GM21717 (cell line): ENCODE measurements at regions not wholly inside any gene's neighbourhood (a gene's known extent, or its start where the extent isn't known, plus 50 kb on each side); places are given as distances from the start of the nearest gene placed in this dataset.
A peak's percentile ranks its signal among the peaks of the same experiment; 100 is the strongest.

Experiments
- ATAC-seq: cut with Tn5 transposase; IDR thresholded peaks from one replicate; pipeline ENCODE4 v1.9.1; 2021; ENCODE audit warnings: mild to moderate bottlenecking, moderate library complexity; ENCODE audit not compliant: unreplicated experiment

DNA sequence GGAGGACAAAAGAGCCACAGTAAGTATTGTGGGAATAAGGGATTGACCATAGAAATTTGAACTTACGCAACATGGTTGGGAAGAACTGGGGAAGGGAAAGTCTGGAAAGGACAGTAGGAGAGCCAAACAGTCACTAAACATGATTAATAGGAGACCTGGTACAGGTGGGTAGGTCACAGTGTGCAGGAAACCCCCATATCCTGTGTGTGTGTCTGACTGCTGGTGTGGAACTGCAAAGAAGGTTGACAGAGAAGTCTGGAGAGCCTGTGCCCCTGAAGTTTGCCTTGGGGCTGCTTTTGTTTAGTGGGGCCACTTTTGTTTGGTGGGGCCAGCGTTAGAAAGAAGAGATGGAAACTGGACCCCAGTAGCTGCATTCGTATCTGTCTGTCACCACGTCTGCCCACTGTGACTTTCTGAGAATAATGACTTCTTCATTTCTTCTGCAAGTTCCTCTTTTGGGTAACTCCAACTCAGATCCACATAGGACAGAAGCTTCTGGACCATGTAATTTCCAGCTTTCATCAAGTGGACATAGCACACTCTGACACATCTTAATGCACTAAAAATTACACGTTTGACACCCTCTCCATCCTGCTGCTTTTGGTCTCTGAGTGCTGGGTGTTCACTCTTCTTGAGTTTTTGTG, 126.8 kb upstream of the RAG2 start:
- peak; percentile 85 for ATAC-seq

DNA sequence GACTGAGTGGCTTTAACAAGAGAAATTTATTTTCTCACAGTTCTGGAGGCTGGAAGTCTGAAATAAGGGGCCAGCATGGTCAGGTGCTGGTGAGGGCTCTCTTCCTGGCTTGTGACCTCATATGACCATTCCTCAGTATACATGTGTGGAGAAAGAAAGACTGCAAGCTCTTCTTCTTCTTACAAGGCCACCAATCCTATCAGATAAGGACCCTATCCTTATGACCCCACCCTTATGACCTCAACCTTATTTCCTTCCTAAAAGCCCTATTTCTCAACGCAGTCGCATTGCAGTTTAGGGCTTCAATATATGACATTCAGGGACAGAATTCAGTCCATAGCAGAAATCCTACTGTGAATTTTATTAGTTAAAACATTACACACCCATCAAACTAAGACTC, 124.4 kb upstream of the RAG2 start:
- ATAC-seq, result no peak

DNA sequence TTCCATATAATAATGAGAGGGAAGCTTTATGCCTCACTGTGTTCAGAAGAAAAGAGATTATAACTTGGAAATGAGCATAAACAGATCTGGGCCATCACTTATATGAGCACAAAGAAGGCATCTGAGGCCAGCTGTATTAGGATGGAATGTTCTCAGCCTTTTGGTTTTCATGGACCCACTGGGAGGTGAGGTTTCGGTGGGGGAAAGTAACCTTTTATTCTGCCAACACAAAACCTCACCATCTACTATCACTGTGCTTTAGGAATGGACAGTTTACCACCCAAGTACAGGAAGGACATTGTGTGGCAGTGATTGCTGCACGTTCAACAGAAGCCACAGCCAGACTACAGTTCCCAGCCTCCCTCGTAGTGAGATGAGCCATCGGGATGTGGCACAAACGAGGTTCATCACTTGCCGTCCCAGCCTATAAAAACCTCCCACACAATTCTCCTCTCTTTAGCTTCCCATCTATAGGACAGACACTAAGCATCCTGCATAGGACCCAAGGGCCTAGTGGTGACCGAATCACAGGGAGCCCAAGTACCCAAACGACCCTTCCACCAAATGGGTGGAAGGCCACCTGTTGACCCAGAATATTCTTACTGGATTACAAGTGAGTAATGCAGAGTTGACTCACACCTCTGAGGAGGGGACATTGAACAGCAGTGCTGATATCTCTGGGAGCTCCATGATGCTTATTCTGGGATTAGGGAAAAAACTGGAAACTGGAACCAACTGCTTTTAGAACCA, 121.5 kb upstream of the RAG2 start:
- no peak for ATAC-seq

DNA sequence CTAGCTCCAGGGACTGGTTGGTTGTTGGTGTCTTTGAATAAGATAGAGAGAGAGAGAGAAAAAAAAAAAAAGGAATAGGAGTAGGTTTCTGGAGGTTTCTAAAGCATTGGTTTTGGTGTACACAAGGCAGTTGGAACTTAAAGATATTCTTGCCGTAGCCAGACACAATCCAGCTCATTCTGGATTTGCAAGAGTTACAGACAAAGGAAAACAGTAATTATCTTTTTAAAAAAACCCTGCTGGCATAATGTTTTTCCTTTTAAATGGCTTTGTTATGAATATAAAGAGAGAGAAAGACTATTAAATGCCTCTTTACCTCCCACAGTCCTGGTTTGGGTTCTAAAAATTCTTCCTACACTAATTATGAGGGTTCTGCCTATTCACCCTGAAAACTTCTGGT, 120.4 kb upstream of the RAG2 start:
- no peak for ATAC-seq

DNA sequence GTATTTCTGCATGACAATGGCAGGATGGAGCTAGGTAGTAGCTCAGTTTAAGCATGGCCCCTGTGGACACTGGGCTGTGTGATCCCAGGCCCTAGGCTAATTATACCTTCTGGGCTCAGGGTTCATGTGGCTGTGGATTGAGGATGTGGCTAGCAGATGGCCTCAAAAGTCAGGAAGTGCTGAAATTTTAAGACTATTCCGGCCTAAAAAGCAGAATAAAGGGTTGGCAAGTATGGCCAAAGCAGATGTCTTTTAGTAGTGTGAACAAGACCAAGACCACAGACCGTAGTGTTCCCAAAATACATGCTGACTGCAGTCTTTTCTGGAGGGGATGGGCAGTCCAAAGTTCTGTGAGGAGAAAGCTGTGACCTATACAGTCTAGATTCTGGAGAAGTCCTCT, 115.7 kb upstream of the RAG2 start:
- no peak for ATAC-seq

DNA sequence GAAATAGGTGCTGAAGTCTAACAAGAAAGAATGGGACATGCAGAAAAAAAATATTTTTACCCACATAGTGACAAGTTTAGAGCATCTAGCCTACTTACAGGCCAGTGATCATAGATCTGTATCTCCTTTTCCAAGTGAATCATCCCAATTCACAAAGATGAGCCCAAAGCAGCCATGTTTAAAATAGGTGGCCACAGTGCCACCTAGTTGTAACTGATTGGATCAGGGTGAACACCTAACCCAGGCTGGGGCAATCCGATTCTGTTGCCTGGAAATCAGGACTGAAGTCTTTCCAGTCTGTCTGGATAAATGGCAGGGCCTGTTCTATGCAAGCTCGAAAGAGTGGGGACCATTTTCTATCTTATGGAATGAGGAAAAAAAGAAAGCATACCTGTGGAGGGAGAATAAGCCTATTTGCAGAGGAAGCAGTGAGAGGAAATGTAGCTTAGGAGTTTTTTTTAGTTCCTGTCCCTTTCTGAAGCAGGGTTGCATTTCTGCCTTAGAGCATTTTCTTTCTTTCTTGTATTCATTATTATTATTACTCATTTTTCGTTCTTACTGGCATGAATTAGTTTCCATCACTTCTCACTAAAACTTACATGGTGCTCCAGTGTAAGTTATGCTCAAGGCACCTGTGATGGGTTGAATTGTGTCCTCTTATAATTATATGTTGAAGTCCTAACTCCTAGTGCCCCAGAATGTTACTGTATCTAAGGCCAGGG, 113.2 kb upstream of the RAG2 start:
- peak; percentile 70 for ATAC-seq
